HEK293T (cell line): ENCODE measurements at regions not wholly inside any gene's neighbourhood (a gene's known extent, or its start where the extent isn't known, plus 50 kb on each side); places are given as distances from the start of the nearest gene placed in this dataset.
A peak's percentile ranks its signal among the peaks of the same experiment; 100 is the strongest.

Experiments
- CTCF ChIA-PET: fragments of 350-600 bp; formaldehyde crosslinking; extraction: SDS; loops from one replicate; lab custom pipeline; 2021; ENCODE audit warnings: antibody characterized with exemption, inconsistent platforms; lab: Yijun Ruan, JAX
- POLR2A ChIA-PET: fragments of 350-600 bp; formaldehyde crosslinking; extraction: SDS; loops from one replicate; lab custom pipeline; 2020; ENCODE audit warnings: antibody characterized with exemption, inconsistent platforms; lab: Yijun Ruan, JAX
- DNase-seq: peaks from one replicate; pipeline ENCODE4 v3.0.0; 2012; ENCODE audit warnings: mixed read lengths; ENCODE audit errors: extremely low spot score
- ARNT ChIP-seq: fragments of 450-650 bp; IDR thresholded peaks from 2 replicates; pipeline ENCODE4 v1.6.1; 2017; ENCODE audit warnings: mild to moderate bottlenecking
- BHLHE40 ChIP-seq: fragments of 450-650 bp; IDR thresholded peaks from 2 replicates; pipeline ENCODE4 v1.6.1; 2016; ENCODE audit warnings: mild to moderate bottlenecking, moderate library complexity, borderline replicate concordance
- CTBP1 ChIP-seq: fragments of 450-650 bp; IDR thresholded peaks from 2 replicates; pipeline ENCODE4 v1.6.1; 2016; ENCODE audit warnings: borderline replicate concordance
- ELF4 ChIP-seq: fragments of 450-650 bp; IDR thresholded peaks from 2 replicates; pipeline ENCODE4 v1.6.1; 2017; ENCODE audit warnings: antibody characterized with exemption
- FOXA1 ChIP-seq: fragments of 450-650 bp; IDR thresholded peaks from 2 replicates; pipeline ENCODE4 v1.6.1; 2016; ENCODE audit warnings: mild to moderate bottlenecking
- FOXK2 ChIP-seq: fragments of 450-650 bp; IDR thresholded peaks from 2 replicates; pipeline ENCODE4 v1.6.1; 2016; ENCODE audit warnings: mild to moderate bottlenecking
- FOXM1 ChIP-seq: fragments of 450-650 bp; IDR thresholded peaks from 2 replicates; pipeline ENCODE4 v1.6.1; 2017; ENCODE audit warnings: mild to moderate bottlenecking, borderline replicate concordance
- HDGF ChIP-seq: fragments of 450-650 bp; IDR thresholded peaks from 2 replicates; pipeline ENCODE4 v1.6.1; 2017; ENCODE audit warnings: antibody characterized with exemption, borderline replicate concordance
- L3MBTL2 ChIP-seq: fragments of 450-650 bp; conservative IDR thresholded peaks from 2 replicates; pipeline ENCODE4 v1.6.1; 2016; ENCODE audit warnings: mild to moderate bottlenecking
- LEF1 ChIP-seq: fragments of 450-650 bp; IDR thresholded peaks from 2 replicates; pipeline ENCODE4 v1.6.1; 2017; ENCODE audit warnings: mild to moderate bottlenecking, borderline replicate concordance
- NFRKB ChIP-seq: fragments of 450-650 bp; IDR thresholded peaks from 2 replicates; pipeline ENCODE4 v1.6.1; 2016; ENCODE audit warnings: mild to moderate bottlenecking, moderate library complexity
- SP1 ChIP-seq: fragments of 450-650 bp; IDR thresholded peaks from 2 replicates; pipeline ENCODE4 v1.6.1; 2017
- SUZ12 ChIP-seq: fragments of 450-650 bp; IDR thresholded peaks from 2 replicates; pipeline ENCODE4 v1.6.1; 2016; ENCODE audit warnings: mild to moderate bottlenecking
- TARDBP ChIP-seq: fragments of 450-650 bp; IDR thresholded peaks from 2 replicates; pipeline ENCODE4 v1.6.1; 2016
- ZNF384 ChIP-seq: fragments of 450-650 bp; IDR thresholded peaks from 2 replicates; pipeline ENCODE4 v1.6.1; 2016
- TF ChIP-seq, protein P1 (sequence below): fragments of 450-650 bp; IDR thresholded peaks from 2 replicates; pipeline ENCODE4 v1.6.1; 2016

DNA sequence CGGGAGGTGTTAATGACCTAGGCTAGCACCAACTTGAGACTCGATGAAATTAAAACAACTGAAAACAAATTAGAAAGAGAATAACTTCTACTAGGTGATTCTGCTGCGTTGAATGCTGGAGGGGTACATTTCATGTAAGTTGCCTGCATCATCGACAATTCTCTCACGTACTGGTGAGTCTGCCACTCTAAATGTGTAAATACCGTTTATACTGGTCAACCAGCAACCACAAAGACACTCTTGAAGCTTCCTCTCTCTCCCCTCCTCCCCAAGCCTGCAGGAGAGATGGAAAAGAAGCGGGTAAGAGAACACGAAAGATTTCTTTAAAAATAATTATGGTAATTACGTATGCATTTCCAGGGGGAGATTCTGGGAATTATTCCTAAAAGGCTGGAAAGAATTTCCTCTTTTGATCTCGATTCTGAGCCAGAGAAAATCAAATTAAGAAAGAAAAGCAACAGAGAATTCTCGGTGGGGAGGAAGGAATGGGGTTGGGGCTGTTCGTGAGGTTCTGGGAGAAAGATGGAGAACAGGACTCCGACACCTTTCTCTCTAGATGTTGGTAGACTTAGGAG is 68.6 kb upstream of the MRTFB start:
- no peak for DNase-seq
- TF ChIP-seq, protein P1, sequence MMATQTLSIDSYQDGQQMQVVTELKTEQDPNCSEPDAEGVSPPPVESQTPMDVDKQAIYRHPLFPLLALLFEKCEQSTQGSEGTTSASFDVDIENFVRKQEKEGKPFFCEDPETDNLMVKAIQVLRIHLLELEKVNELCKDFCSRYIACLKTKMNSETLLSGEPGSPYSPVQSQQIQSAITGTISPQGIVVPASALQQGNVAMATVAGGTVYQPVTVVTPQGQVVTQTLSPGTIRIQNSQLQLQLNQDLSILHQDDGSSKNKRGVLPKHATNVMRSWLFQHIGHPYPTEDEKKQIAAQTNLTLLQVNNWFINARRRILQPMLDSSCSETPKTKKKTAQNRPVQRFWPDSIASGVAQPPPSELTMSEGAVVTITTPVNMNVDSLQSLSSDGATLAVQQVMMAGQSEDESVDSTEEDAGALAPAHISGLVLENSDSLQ = no peak
- no peak for TF ChIP-seq LEF1
- TF ChIP-seq FOXA1 = no peak
- TF ChIP-seq HDGF = no peak
- TF ChIP-seq TARDBP = no peak
- no peak for TF ChIP-seq FOXM1
- TF ChIP-seq ARNT = no peak
- no peak for TF ChIP-seq FOXK2
- TF ChIP-seq CTBP1 = no peak
- TF ChIP-seq SUZ12 = no peak
- ChIA-PET CTCF (interaction anchor here (0.8 kb wide), 1 partner anchor 182 kb away, joined by 3 read pairs; no protein-coding TSS in a partner anchor), POLR2A (no interaction called here)

DNA sequence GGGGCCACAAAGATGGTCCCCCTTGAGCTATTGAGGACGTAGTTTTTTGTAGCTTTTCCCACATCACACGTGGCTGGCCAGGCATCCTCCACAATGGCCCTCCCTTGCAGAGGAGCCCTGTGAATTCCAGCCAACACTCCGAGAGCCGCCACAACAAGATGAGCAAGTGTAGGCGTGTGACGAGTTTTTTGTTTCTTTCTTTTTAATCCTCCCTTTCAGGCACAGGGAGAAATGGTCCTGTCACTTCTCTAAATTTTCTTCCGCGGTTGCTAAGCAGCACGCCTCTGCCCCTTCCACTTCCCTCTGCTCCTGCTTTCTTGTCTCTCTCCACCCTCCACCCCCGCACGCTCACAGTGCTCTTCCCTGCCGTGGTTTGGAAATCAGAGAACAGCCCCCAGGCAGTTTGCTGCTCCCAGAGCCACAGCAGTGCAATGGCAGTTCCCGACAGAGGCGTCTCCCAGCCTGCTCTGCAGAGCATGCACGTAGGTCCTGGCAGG is 68.0 kb upstream of the MRTFB start:
- ChIA-PET CTCF (interaction anchor here (0.8 kb wide), 1 partner anchor 182 kb away, joined by 3 read pairs; no protein-coding TSS in a partner anchor), POLR2A (no interaction called here)
- DNase-seq = peak; percentile 65
- TF ChIP-seq L3MBTL2 (no peak), HDGF (no peak), SP1 (no peak), BHLHE40 (no peak), NFRKB (no peak), FOXA1 (no peak), ARNT (no peak), ELF4 (no peak), CTBP1 (no peak), LEF1 (no peak), FOXM1 (no peak), SUZ12 (no peak), ZNF384 (no peak), FOXK2 (no peak), TARDBP (no peak)
- TF ChIP-seq, protein P1 = no peak

DNA sequence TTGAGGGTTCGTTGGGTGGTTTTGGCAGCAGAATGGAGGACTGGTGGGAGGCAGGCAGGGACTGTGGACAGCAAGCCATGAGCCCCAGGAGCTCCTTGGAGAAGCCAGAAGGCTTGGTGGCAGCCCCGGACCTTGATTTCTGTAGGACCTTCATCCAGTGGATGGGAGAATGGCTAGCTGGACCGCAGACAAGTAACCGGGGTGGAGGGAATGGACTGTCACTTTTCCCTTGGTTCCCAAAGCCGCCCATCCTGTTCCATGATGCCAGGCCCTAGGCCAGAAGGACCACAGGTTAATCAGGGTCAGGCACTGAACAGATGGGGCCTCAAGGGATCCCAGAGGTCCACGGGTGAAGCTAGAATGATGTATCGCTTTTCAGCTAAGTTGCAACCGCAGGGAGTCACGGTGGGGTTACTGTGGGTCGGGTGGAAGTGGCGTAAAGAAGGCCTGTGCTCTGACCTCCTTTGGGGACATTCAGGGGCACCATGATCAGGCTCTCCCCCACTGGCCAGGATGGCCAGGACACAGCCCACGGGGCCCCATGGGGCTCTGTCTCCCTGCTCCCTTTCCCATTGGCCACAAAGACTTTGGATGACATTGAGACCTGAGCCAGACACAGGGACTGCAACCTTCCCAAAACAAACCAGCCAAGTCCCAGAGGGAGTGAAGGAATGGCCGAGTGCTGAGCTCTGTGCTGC is 66.9 kb upstream of the MRTFB start:
- ChIA-PET CTCF (no interaction called here), POLR2A (interaction anchor here (0.6 to 1.0 kb wide), 2 partner anchors 84 to 576 kb away, joined by 3 to 4 read pairs; partner anchors contain the start of gene ERCC4)
- DNase-seq = no peak
- TF ChIP-seq NFRKB (no peak), LEF1 (no peak), FOXK2 (no peak), SUZ12 (no peak), CTBP1 (no peak), L3MBTL2 (no peak), ZNF384 (no peak), ARNT (no peak), FOXA1 (no peak), HDGF (no peak), ELF4 (no peak), SP1 (no peak), BHLHE40 (no peak)
- TF ChIP-seq, protein P1 = no peak

DNA sequence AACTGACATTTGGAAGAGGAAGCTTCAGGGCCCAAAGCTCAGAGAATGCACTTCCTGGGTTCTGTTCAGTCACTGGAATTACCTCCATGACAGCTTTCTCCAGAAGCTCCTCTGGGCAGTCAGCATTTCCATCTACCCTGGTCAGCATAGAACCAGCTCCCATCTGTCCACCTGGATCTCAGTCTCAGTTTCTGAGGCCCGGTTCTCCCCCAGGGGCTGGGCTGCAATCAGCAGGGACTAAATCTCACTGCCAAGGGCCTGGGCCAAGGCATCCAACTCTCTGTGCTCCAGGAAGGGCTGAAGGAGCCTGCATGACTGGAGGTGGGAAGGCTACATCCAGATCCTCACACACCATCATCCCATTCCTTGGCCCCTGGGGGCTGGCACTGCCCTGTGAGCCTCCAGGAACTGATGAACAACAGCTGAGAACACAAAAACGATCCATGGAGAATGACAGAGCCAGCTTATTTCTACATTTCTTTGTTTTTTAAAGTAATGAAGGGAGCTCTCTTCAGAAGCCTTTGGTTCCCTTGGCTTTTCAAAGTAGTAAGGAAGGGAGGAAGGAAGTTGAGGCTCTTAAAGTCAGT is 66.3 kb upstream of the MRTFB start:
- CTCF ChIA-PET = no interaction called here

More for the DNA sequence above, 66.3 kb upstream of the MRTFB start:
- POLR2A ChIA-PET = interaction anchor here (1.0 kb wide), 1 partner anchor 85 kb away, joined by 4 read pairs; the partner anchor contains the start of gene ERCC4
- no peak for DNase-seq
- TF ChIP-seq L3MBTL2 (no peak), SUZ12 (no peak), HDGF (no peak), LEF1 (no peak), FOXK2 (no peak), FOXM1 (no peak), ELF4 (no peak), TARDBP (no peak), SP1 (no peak), CTBP1 (no peak), BHLHE40 (no peak), ZNF384 (no peak), FOXA1 (no peak)
- TF ChIP-seq, protein P1 = no peak
